SK-N-SH treated with all-trans-retinoic acid at 6 μM for 48 hours (cell line): ENCODE measurements at regions not wholly inside any gene's neighbourhood (a gene's known extent, or its start where the extent isn't known, plus 50 kb on each side); places are given as distances from the start of the nearest gene placed in this dataset.

ENCODE experiments used
- BACH2 ChIP-seq: fragments of 250-450 bp; sonication (Bioruptor Pico); IDR thresholded peaks from 2 replicates; pipeline ENCODE4 v1.9.0; 2021; ENCODE audit warnings: mild to moderate bottlenecking, borderline replicate concordance
- POU6F1 ChIP-seq: fragments of 250-450 bp; sonication (Bioruptor Pico); IDR thresholded peaks from 2 replicates; pipeline ENCODE4 v1.8.0; 2021; ENCODE audit warnings: low read depth, mild to moderate bottlenecking, moderate library complexity, borderline replicate concordance

- TF ChIP-seq POU6F1 (CRISPR knock-in tag) (no peak), BACH2 (CRISPR knock-in tag) (no peak)
Observed at GRCh38 chr10:6635784-6636183, 55.7 kb upstream of the PRKCQ start.
